GM21515 (cell line): ENCODE measurements at regions not wholly inside any gene's neighbourhood (a gene's known extent, or its start where the extent isn't known, plus 50 kb on each side); places are given as distances from the start of the nearest gene placed in this dataset.

Experiments used
- ATAC-seq: cut with Tn5 transposase; IDR thresholded peaks from one replicate; pipeline ENCODE4 v1.9.1; 2021; ENCODE audit not compliant: unreplicated experiment

DNA sequence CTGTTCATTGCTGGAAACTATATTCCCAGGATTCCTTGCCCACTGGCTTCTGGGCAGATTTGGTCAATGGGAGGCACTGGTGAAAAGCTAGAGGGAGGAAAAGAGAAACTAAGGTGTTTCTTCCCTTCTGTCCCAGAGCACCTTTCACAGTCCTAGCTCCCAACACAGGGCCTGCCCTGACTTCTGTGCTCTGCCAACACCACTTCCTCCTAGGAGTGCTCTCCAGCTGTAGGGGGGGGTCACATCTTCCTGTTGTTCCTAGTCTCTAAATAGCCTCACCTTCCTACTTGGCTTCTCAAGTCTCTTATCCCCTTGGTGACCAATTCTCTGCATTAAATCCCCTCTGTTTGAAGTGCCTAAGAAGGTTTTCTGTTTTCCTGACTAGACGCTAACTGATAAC lies 115.4 kb downstream of the ADRB2 start:
- no peak for ATAC-seq

DNA sequence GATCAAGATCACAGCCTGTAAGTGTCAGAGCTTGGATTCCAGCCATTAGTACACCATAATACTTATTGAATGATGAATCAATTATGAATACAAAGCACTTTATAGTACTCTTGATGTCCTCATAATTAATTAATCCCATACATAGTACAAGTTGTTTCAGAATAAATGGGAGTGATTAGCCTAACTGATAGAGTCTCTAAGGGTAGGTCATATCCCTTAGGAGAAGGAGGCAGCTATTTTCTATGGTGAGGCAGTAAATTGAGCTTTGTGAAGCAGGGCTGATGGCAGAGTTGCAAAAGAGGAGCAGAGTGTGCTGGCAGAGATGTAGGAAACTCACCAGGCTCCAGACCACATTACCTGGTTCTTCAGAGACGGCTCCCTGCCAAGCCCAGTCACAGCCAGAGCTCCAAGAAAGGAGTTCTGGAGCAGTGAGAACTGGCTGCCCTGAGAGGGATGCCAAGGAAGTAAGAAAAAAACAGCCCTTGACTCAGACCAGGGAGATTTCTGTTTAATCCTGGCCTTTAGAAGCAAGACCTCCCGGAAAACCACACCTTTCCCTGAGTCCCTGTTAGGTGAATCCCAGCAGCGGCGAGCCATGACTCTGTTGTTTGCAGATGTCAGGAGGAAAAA lies 112.9 kb downstream of the SH3TC2 start:
- no peak for ATAC-seq

DNA sequence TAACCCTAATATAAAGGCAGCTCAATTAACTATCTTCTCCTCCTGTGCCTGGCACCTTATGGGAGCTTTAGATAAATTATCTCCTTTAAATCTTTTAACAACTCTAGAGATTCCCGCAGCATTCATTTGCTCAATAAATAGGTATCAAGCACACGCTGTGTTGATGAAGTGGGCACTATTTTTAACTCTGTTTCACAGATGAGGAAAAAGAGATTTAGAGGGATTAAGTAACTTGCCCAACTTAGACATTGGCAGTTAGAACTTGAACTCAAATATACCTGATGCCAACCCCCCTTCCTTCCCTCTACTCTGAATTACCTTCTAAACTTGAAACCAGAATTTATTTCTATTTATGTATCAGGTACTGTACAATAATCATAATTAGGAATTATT lies 112.4 kb downstream of the SH3TC2 start:
- no peak for ATAC-seq

DNA sequence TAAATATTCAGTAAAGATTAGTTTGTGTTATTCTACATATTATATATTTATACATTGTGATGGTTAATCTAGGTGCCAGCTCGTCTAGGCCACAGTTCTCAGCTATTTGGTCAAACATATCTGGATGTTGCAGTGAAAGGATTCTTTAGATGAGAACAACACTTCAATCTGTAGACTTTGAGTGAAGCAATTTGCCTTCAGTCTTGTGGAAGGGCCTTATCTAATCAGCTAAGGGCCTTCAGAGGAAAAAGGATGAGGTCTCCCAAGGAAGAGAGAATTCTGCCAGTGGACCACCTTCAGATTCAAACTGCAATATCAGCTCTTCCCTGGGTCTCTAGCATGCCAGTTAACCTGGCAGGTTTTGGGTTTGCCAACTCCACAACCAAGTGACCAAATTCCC lies 112.0 kb downstream of the SH3TC2 start:
- no peak for ATAC-seq

DNA sequence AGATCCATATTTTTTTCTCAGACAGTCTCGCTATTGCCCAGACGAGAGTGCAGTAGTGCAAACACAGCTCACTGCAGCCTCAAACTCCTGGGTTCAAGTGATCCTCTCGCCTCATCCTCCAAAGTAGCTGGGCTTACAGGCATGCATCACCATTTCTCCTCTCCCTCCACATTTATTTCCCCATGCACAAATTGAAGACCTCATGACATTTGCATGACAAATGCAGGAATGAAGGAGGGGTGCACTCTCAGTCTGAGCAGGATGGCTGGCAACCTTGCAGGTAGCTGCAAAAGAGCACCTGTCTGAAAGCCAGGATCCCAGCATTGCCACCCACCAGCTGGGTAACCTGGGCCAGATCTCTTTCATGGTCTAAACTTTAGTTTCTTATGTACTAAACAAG lies 111.2 kb downstream of the SH3TC2 start:
- ATAC-seq: no peak

DNA sequence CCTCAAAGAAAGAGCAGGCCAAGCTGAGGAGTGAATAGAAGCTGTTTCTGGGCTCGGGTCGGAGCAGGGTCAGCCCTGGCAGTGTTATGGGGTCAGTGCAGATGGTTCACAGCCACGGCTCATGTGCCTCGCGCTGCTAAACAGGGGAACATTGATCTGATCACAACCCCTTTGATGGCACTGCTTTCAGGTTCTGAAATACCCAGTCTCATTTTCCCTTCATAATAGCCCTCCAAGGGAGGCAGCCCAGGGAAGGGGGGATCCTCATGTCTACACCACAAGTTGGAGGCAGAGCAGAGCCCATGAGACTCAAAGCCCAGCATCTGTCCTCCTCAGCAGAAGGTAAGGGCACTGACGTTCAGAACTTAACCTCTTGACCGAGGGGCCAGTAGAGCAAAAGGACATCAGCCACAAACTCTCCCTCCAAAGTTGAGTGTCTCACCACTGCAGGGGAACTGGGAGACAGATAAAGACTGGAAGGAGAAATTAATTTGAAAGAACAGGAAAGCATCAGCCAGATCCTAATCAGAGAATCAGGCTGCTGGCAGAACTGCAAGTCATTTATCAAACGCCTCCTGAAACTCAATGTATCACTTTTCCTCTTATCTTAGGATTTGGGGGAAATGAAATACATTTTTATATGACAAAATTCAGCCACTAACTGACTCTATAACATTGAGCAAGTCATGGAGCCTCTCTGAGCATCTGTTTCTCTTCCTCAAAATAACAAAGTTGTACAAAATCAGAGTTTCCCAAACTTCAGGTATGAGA lies 110.6 kb downstream of the SH3TC2 start:
- ATAC-seq: no peak

DNA sequence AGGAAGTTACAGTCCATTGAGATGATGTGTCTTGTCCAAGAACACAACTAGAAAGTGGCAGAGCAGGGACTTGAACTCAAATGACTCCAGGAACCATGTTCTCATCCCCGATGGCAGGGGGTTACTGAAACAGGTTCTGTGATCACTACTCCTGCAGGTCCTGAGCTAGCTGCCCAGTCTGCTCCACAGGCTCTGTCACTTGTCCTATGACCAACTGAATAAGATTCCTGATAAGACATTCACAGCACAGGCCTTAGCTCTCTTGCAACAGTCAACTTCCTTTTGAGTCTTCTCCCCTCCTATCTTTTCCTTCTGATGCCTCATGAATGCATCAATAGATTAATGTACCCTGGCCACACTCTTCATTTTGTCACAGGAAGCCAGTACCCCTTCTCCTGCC lies 109.2 kb downstream of the SH3TC2 start:
- no peak for ATAC-seq
